Right atrium auricular region (tissue), 2 donors: ENCODE measurements at regions not wholly inside any gene's neighbourhood (a gene's known extent, or its start where the extent isn't known, plus 50 kb on each side); places are given as distances from the start of the nearest gene placed in this dataset.

ENCODE experiments used
- DNase-seq: peaks from one replicate; pipeline ENCODE4 v3.0.0-alpha.2; 2019; ENCODE audit warnings: low spot score
- H3K27ac ChIP-seq, 2 donors: fragments of 200-600 bp; sonication (generic); 1 replicate in 1 of 2; 2 replicates in 1 of 2; pipeline ENCODE4 v1.5.1; 2016 to 2019
- H3K27me3 ChIP-seq, 2 donors: fragments of 200-600 bp; sonication (generic); one replicate each; pipeline versions ENCODE4 v1.5.1 to v1.6.0; 2017 to 2019
- H3K36me3 ChIP-seq: fragments of 200-600 bp; sonication (generic); one replicate; pipeline ENCODE4 v1.5.1; 2016
- H3K4me1 ChIP-seq, 2 donors: fragments of 200-600 bp; sonication (generic); one replicate each; pipeline versions ENCODE4 v1.5.1 to v1.6.0; 2017 to 2019
- H3K4me3 ChIP-seq, 2 donors: fragments of 200-600 bp; sonication (generic); 1 replicate in 1 of 2; 2 replicates in 1 of 2; pipeline ENCODE4 v1.5.1; 2017 to 2019; ENCODE audit warnings: mild to moderate bottlenecking in 1 of 2, moderate library complexity in 1 of 2
- H3K9me3 ChIP-seq, 2 donors: fragments of 200-600 bp; sonication (generic); one replicate each; pipeline ENCODE4 v1.5.1; 2019
- TF ChIP-seq, protein P1 (sequence below), 2 donors: fragments of 200-600 bp; sonication (generic); IDR thresholded peaks; one replicate each; pipeline ENCODE4 v1.5.1; 2019; ENCODE audit warnings: antibody characterized with exemption in 2 of 2

DNA sequence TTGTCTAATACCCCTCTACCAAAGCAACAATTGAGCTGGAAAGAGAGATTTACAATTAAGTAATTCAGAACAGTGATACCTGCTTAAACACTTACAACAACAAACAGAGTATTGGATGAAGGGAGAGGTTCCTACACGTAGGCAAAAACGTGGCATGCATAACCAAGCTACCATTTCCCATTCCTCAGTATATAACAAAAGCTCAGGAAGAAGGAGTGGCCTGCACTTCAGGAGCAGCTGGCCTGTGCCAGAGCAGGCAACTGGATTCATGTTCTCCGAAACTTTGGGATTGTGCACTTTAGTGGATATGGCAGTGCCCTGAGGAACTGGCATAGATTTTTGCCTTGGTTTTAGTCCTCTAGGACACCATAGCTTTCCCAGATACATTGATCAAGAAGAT, 630.2 kb upstream of the PCDH9 start:
- TF ChIP-seq, protein P1, sequence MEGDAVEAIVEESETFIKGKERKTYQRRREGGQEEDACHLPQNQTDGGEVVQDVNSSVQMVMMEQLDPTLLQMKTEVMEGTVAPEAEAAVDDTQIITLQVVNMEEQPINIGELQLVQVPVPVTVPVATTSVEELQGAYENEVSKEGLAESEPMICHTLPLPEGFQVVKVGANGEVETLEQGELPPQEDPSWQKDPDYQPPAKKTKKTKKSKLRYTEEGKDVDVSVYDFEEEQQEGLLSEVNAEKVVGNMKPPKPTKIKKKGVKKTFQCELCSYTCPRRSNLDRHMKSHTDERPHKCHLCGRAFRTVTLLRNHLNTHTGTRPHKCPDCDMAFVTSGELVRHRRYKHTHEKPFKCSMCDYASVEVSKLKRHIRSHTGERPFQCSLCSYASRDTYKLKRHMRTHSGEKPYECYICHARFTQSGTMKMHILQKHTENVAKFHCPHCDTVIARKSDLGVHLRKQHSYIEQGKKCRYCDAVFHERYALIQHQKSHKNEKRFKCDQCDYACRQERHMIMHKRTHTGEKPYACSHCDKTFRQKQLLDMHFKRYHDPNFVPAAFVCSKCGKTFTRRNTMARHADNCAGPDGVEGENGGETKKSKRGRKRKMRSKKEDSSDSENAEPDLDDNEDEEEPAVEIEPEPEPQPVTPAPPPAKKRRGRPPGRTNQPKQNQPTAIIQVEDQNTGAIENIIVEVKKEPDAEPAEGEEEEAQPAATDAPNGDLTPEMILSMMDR (IDR thresholded peaks at IDR 0.05) = no peak
- Histone ChIP-seq H3K27me3 (no peaks in the 10 kb centered on the region), H3K4me1 (no peaks in the 10 kb centered on the region), H3K9me3 (peaks cover 0 to 4% of the 10 kb centered on the region in 2 donors), H3K36me3 (no peaks in the 10 kb centered on the region), H3K27ac (no peak overlapping the region), H3K4me3 (no peak overlapping the region)
- DNase-seq = no peak

DNA sequence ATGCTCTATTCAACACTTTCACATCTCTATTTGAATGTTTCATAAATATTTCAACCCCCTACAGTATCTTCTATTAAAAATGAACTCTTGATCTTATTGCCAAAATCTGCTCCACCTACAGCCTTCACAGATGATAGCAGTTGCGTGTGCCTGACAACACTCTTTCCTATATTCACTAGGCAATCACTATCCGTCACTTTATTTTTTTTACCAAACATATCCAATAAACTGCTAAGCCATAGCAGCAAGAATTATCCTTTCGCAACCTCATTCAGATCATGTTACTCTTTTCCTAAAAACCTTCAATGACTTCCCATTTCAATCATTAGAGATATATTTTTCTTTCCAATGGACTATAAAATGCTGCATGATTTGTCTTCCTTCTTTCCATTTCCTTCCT, 629.8 kb upstream of the PCDH9 start:
- Histone ChIP-seq H3K4me1 (no peaks in the 10 kb centered on the region), H3K27me3 (no peaks in the 10 kb centered on the region), H3K9me3 (peaks cover 0 to 4% of the 10 kb centered on the region in 2 donors), H3K36me3 (no peaks in the 10 kb centered on the region), H3K4me3 (no peak overlapping the region), H3K27ac (no peak overlapping the region)
- DNase-seq = no peak
- TF ChIP-seq, protein P1 (IDR thresholded peaks at IDR 0.05) = no peak

DNA sequence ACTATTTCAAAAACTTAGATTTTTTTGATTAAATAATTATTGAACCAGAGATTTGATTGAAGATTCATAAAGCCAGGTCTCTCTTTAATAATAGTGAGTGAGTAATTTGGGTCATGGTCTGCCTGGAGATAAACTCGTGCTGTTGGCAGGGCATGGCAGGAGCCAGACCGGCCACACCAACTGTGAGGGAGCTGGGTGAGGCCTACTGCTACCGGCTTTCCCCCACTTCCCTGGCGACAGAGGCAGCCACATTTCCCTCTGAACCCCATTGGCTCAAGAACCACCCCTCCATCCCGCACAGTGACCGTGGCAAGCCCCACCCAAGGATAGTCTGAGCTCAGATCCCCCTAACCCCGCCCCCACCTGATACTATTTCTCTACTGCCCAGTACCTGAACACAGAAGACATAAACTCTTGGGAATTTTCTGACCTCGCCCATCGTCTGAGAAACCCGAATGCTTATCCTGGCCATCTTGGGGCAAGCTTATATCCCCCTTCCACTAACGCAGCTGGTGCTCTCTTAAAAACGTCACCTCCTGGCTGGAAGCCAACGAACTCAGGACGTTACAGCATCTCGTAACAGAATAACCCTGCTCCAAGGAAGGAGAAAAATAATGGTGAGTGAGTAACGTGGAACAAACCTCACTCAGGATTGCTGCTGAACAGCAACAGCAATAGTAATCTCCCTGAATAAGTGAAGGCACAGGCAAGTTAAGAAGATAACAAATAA, 627.6 kb upstream of the PCDH9 start:
- no peaks in the 10 kb centered on the region for H3K36me3 ChIP-seq

DNA sequence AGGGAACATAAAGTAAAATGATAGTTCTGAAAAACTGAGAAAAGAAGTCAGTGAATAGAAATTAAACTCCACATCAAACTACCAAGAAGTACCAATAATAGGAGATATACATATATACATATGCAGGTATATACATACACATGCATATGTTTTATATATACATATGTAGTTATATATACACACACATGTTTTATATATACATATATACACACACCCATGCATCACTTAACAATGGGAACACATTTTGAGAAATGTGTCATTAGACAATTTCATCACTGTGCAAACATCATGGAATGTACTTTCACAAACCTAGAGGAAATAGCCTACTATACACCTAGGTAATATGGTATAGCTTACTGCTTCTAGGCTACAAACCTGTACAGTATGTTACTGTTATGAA, 626.8 kb upstream of the PCDH9 start:
- Histone ChIP-seq H3K27ac (no peak overlapping the region), H3K9me3 (no peaks in the 10 kb centered on the region), H3K36me3 (no peaks in the 10 kb centered on the region), H3K4me3 (no peak overlapping the region), H3K27me3 (no peaks in the 10 kb centered on the region), H3K4me1 (no peaks in the 10 kb centered on the region)
- DNase-seq = no peak
- TF ChIP-seq, protein P1 (IDR thresholded peaks at IDR 0.05) = no peak

More for the DNA sequence above, 627.6 kb upstream of the PCDH9 start:
- Histone ChIP-seq H3K4me1 (no peaks in the 10 kb centered on the region), H3K27ac (no peak overlapping the region), H3K9me3 (peaks cover 0 to 2% of the 10 kb centered on the region in 2 donors), H3K4me3 (no peak overlapping the region), H3K27me3 (no peaks in the 10 kb centered on the region)
- TF ChIP-seq, protein P1 (IDR thresholded peaks at IDR 0.05) = no peak
- DNase-seq = no peak

- no peaks in the 10 kb centered on the region for H3K4me1 ChIP-seq
- H3K4me3 ChIP-seq = no peak overlapping the region
- TF ChIP-seq, protein P1 (IDR thresholded peaks at IDR 0.05) = no peak
- DNase-seq = no peak
- no peaks in the 10 kb centered on the region for H3K27me3 ChIP-seq
- H3K27ac ChIP-seq = no peak overlapping the region
- no peaks in the 10 kb centered on the region for H3K36me3 ChIP-seq
- H3K9me3 ChIP-seq = no peaks in the 10 kb centered on the region
Observed at GRCh38 chr13:67855741-67856238, 625.7 kb upstream of the PCDH9 start.

DNA sequence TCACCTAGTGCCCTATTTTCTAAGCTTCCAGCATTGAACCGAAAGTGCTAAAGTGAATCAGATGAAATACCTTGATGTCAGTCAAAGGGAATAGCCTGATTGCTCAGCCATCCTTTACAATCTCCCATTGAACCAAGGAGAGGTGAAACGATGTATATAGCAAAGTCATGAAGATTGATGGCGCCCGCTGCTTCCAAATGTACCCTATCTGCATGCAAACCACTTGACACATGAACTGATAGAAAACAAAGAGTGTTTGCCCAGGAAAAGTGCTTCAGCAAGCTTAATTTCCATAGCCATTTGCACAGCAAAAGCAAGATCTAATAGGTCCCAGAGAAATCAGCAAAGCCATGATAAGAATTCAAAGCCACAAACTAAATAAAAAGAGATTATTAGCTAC, 624.9 kb upstream of the PCDH9 start:
- Histone ChIP-seq H3K9me3 (no peaks in the 10 kb centered on the region), H3K27me3 (no peaks in the 10 kb centered on the region), H3K27ac (no peak overlapping the region), H3K36me3 (no peaks in the 10 kb centered on the region), H3K4me1 (no peaks in the 10 kb centered on the region), H3K4me3 (no peak overlapping the region)
- no peak for DNase-seq
- TF ChIP-seq, protein P1 (IDR thresholded peaks at IDR 0.05) = no peak
